GM12878 (cell line): ENCODE measurements at regions not wholly inside any gene's neighbourhood (a gene's known extent, or its start where the extent isn't known, plus 50 kb on each side); places are given as distances from the start of the nearest gene placed in this dataset.

Experiments used
- ATAC-seq: fragments of 200-7000 bp; cut with Tn5 transposase; 3 replicates; pipeline ENCODE4 v1.9.1; 2020; ENCODE audit warnings: mild to moderate bottlenecking, moderate library complexity
- BruUV-seq: library from RNA; stranded (reverse); fragments of 400-500 nt; replicated peaks from 2 replicates; lab custom pipeline; 2021; lab: Mats Ljungman, UMichigan
- CTCF ChIA-PET: fragments of 300-600 bp; sonication (Branson Sonifier 250); formaldehyde crosslinking; extraction: SDS; loops from one replicate; lab custom pipeline; 2021; ENCODE audit warnings: inconsistent platforms; lab: Yijun Ruan, JAX
- POLR2A ChIA-PET: fragments of 350-600 bp; formaldehyde crosslinking; extraction: SDS; loops from one replicate; lab custom pipeline; 2021; ENCODE audit warnings: inconsistent platforms; lab: Charles Lee
- RAD21 ChIA-PET: fragments of 300-600 bp; sonication (Branson Sonifier 250); formaldehyde crosslinking; loops from one replicate; lab custom pipeline; 2023; ENCODE audit warnings: antibody characterized with exemption; ENCODE audit not compliant: unreplicated experiment; lab: Charles Lee
- SMC1A ChIA-PET: fragments of 300-600 bp; sonication (Branson Sonifier 250); formaldehyde crosslinking; loops from one replicate; lab custom pipeline; 2023; ENCODE audit not compliant: unreplicated experiment, uncharacterized antibody; lab: Charles Lee
- DNase-seq: peaks from one replicate; pipeline ENCODE4 v3.0.0-alpha.2; 2011; ENCODE audit warnings: low read depth, low spot score
- FAIRE-seq: peaks from 3 replicates; lab custom pipeline; 2011; peaks lifted over from hg19 to GRCh38; lab: Jason Lieb, UNC
- H2AFZ ChIP-seq: 2 replicates; pipeline ENCODE4 v1.6.0; 2011; ENCODE audit warnings: low read depth, low read length, control low read depth; ENCODE audit not compliant: control insufficient read depth
- H3K27ac ChIP-seq: 2 replicates; pipeline ENCODE4 v1.5.1; 2011; ENCODE audit warnings: control low read depth; ENCODE audit not compliant: control insufficient read depth, insufficient read depth
- H3K27me3 ChIP-seq, 2 experiments: replicated peaks in 1 of 2; 2 replicates each; pipeline versions ENCODE4 v1.6.0 to v1.6.1; 2011; ENCODE audit warnings: low read length in 1 of 2; ENCODE audit not compliant: control insufficient read depth in 2 of 2, insufficient read depth in 2 of 2
- H3K36me3 ChIP-seq, 2 experiments: 2 replicates each; pipeline ENCODE4 v1.5.1; 2011; ENCODE audit warnings: low read length in 1 of 2; ENCODE audit not compliant: control insufficient read depth in 2 of 2, insufficient read depth in 2 of 2
- H3K4me1 ChIP-seq: 2 replicates; pipeline ENCODE4 v1.6.1; 2011; ENCODE audit warnings: mild to moderate bottlenecking, low read length, moderate library complexity, mixed read lengths; ENCODE audit not compliant: control insufficient read depth, insufficient read depth
- H3K4me2 ChIP-seq: 2 replicates; pipeline ENCODE4 v1.6.0; 2011; ENCODE audit warnings: control low read depth; ENCODE audit not compliant: control insufficient read depth, insufficient read depth
- H3K4me3 ChIP-seq: fragments of 200-600 bp; sonication (generic); 2 replicates; pipeline ENCODE4 v1.5.1; 2016
- H3K79me2 ChIP-seq: 2 replicates; pipeline ENCODE4 v1.6.0; 2011; ENCODE audit warnings: low read length; ENCODE audit not compliant: control insufficient read depth, insufficient read depth
- H3K9ac ChIP-seq: 2 replicates; pipeline ENCODE4 v1.8.0; 2011; ENCODE audit warnings: low read length, control low read depth, mixed read lengths; ENCODE audit not compliant: control insufficient read depth, insufficient read depth
- H3K9me3 ChIP-seq: replicated peaks from 3 replicates; pipeline ENCODE4 v1.5.1; 2011; ENCODE audit warnings: mild to moderate bottlenecking, low read length; ENCODE audit not compliant: control insufficient read depth, insufficient read depth
- H4K20me1 ChIP-seq: 2 replicates; pipeline ENCODE4 v1.6.0; 2011; ENCODE audit not compliant: control insufficient read depth, insufficient read depth
- POLR2AphosphoS2 ChIP-seq: IDR thresholded peaks from 2 replicates; pipeline ENCODE4 v1.6.1; 2011; ENCODE audit warnings: low read depth, mild to moderate bottlenecking, low read length, improper control_type of control experiment, moderate library complexity
- RAD21 ChIP-seq: IDR thresholded peaks from 2 replicates; pipeline ENCODE4 v1.6.1; 2011; ENCODE audit warnings: mild to moderate bottlenecking, low read depth, low read length, moderate library complexity; ENCODE audit not compliant: insufficient read depth
- RELB ChIP-seq: fragments of 450-650 bp; IDR thresholded peaks from 2 replicates; pipeline ENCODE4 v1.6.1; 2017; ENCODE audit warnings: low read depth, mild to moderate bottlenecking, moderate library complexity
- SMAD5 ChIP-seq: IDR thresholded peaks from 2 replicates; pipeline ENCODE4 v1.6.1; 2016; ENCODE audit warnings: antibody characterized with exemption, low read depth
- WGBS: methylation state at CpG from one replicate; pipeline ENCODE4 v1.1.6; 2016; ENCODE audit warnings: low lambda C conversion rate; ENCODE audit not compliant: insufficient replicate concordance, insufficient coverage; ENCODE audit errors: missing lambda C conversion rate; 5-methylcytosine and 5-hydroxymethylcytosine counted together
- in situ Hi-C: fragments of 300-500 bp; cut with MboI; formaldehyde crosslinking; loops from 9 replicates; pipeline ENCODE4 v1.14.3; 2018; ENCODE audit warnings: mixed read lengths
- intact Hi-C: fragments of 100-400 bp; cut with micrococcal nuclease; formaldehyde crosslinking; loops from one replicate; pipeline ENCODE4 v1.14.2; 2022; ENCODE audit not compliant: unreplicated experiment

- BruUV-seq, result no TSS peak
- peak; percentile 67 for ATAC-seq
- ChIA-PET RAD21 (no interaction called here), CTCF (no interaction called here), POLR2A (no interaction called here), SMC1A (no interaction called here)
- H3K9me3 ChIP-seq, result no peaks in the 10 kb centered on the region; the same call in 2 of the 3 replicates
- H3K27me3 ChIP-seq, result no peaks in the 10 kb centered on the region
- no peak overlapping the region for H3K4me2 ChIP-seq
- no peak overlapping the region for H3K9ac ChIP-seq
- no peak for FAIRE-seq
- no peak for DNase-seq
- no peaks in the 10 kb centered on the region for H3K79me2 ChIP-seq
- H4K20me1 ChIP-seq, result no peaks in the 10 kb centered on the region
- no peaks in the 10 kb centered on the region for H3K4me1 ChIP-seq
- WGBS, result 34% methylated on average over 3 of the region's 3 CpGs
- intact Hi-C loops (no loop called here), in situ Hi-C loops (no loop called here)
- no peak overlapping the region for H3K27ac ChIP-seq
- H3K36me3 ChIP-seq, result no peaks in the 10 kb centered on the region
- peak; percentile 15; the same call in 1 of the 2 replicates for TF ChIP-seq RAD21
- no peak for TF ChIP-seq RELB
- H3K4me3 ChIP-seq, result no peak overlapping the region
- no peak overlapping the region for H2AFZ ChIP-seq
These were observed 342.0 kb downstream of the MLLT3 start for GRCh38 chr9:20280330-20280729.

- intact Hi-C loops, result no loop called here
- FAIRE-seq, result no peak
- no peak for ATAC-seq
These were observed 345.5 kb downstream of the MLLT3 start for GRCh38 chr9:20276762-20277161.

More at GRCh38 chr9:20276762-20277161, 345.5 kb downstream of the MLLT3 start:
- Histone ChIP-seq H2AFZ (no peak overlapping the region), H3K27me3 (no peaks in the 10 kb centered on the region)
- CTCF ChIA-PET, result no interaction called here
- TF ChIP-seq POLR2AphosphoS2, result no peak
- TF ChIP-seq SMAD5, result no peak
- TF ChIP-seq, all 136 proteins: peak for 0
- Histone ChIP-seq H3K79me2 (no peaks in the 10 kb centered on the region), H3K4me1 (no peaks in the 10 kb centered on the region), H3K4me2 (no peak overlapping the region), H3K9me3 (no peaks in the 10 kb centered on the region; the same call in 2 of the 3 replicates), H3K27ac (no peak overlapping the region), H3K36me3 (no peaks in the 10 kb centered on the region), H3K9ac (no peak overlapping the region), H4K20me1 (no peaks in the 10 kb centered on the region), H3K4me3 (no peak overlapping the region)
- RAD21 ChIA-PET, result no interaction called here
- POLR2A ChIA-PET, result no interaction called here
- BruUV-seq, result no TSS peak
- in situ Hi-C loops, result no loop called here
- DNase-seq, result no peak
- SMC1A ChIA-PET, result no interaction called here
- 40% methylated on average over 2 of the region's 2 CpGs for WGBS
